Tibial artery (tissue), 4 donors: ENCODE measurements at regions not wholly inside any gene's neighbourhood (a gene's known extent, or its start where the extent isn't known, plus 50 kb on each side); places are given as distances from the start of the nearest gene placed in this dataset.

ENCODE experiments used
- DNase-seq, 2 donors: peaks; one replicate each; pipeline ENCODE4 v3.0.0-alpha.2; 2019
- H3K27ac ChIP-seq, 2 donors: fragments of 200-600 bp; sonication (generic) in 1 of 2; 1 replicate in 1 of 2; 2 replicates in 1 of 2; pipeline ENCODE4 v1.5.1; 2018 to 2019; ENCODE audit warnings: mild to moderate bottlenecking in 1 of 2
- H3K27me3 ChIP-seq, 2 donors: fragments of 200-600 bp; sonication (generic) in 1 of 2; one replicate each; pipeline versions ENCODE4 v1.5.1 to v1.6.0; 2016 to 2019
- H3K36me3 ChIP-seq, 3 donors: fragments of 200-600 bp; sonication (generic) in 2 of 3; one replicate each; pipeline ENCODE4 v1.5.1; 2016 to 2019; ENCODE audit warnings: mild to moderate bottlenecking in 2 of 3
- H3K4me1 ChIP-seq, 4 donors: fragments of 200-600 bp; sonication (generic) in 2 of 4; 1 replicate in 3 of 4; 2 replicates in 1 of 4; pipeline ENCODE4 v1.5.1; 2016 to 2019
- H3K4me3 ChIP-seq, 2 donors: fragments of 200-600 bp; sonication (generic) in 1 of 2; 1 replicate in 1 of 2; 2 replicates in 1 of 2; pipeline ENCODE4 v1.5.1; 2018 to 2019; ENCODE audit warnings: mild to moderate bottlenecking in 2 of 2
- H3K9me3 ChIP-seq, 3 donors: fragments of 200-600 bp; sonication (generic) in 1 of 3; one replicate each; pipeline ENCODE4 v1.5.1; 2016 to 2019
- CTCF ChIP-seq, 2 experiments: fragments of 200-600 bp in 1 of 2; fragments of 450-650 bp in 1 of 2; IDR thresholded peaks; one replicate each; pipeline ENCODE4 v1.5.1; 2017 to 2019; ENCODE audit warnings: antibody characterized with exemption in 2 of 2, mild to moderate bottlenecking in 1 of 2, moderate library complexity in 1 of 2
- intact Hi-C: fragments of 100-400 bp; cut with DNase I; formaldehyde crosslinking; loops from one replicate; pipeline ENCODE4 v1.15.0; 2023; ENCODE audit warnings: low total_unique reads

- Histone ChIP-seq H3K27ac (no peak overlapping the region), H3K4me1 (no peaks in the 10 kb centered on the region), H3K36me3 (no peaks in the 10 kb centered on the region), H3K4me3 (no peak overlapping the region), H3K9me3 (peaks cover 0 to 11% (median 0%) of the 10 kb centered on the region in 3 donors), H3K27me3 (peaks cover 0 to 2% of the 10 kb centered on the region in 2 donors)
- intact Hi-C loops, result no loop called here
- no peak for DNase-seq
- no peak for TF ChIP-seq CTCF (IDR thresholded peaks at IDR 0.05)
Observed at GRCh38 chr2:236317938-236318396, 53.8 kb upstream of the ASB18 start.

GRCh38 chr2:236318401-236318800 lies 54.2 kb upstream of the ASB18 start:
- H3K36me3 ChIP-seq, result no peaks in the 10 kb centered on the region
- intact Hi-C loops, result no loop called here
- peaks cover 0 to 7% (median 0%) of the 10 kb centered on the region in 3 donors for H3K9me3 ChIP-seq
- TF ChIP-seq CTCF (IDR thresholded peaks at IDR 0.05), result no peak
- H3K4me3 ChIP-seq, result no peak overlapping the region
- no peak for DNase-seq
- H3K4me1 ChIP-seq, result no peaks in the 10 kb centered on the region
- H3K27me3 ChIP-seq, result peaks cover 0 to 2% of the 10 kb centered on the region in 2 donors
- no peak overlapping the region for H3K27ac ChIP-seq

- Histone ChIP-seq H3K4me3 (no peak overlapping the region), H3K9me3 (peaks cover 0 to under 1% (median 0%) of the 10 kb centered on the region in 3 donors), H3K36me3 (no peaks in the 10 kb centered on the region), H3K27me3 (peaks cover 0 to 2% of the 10 kb centered on the region in 2 donors), H3K27ac (no peak overlapping the region), H3K4me1 (no peaks in the 10 kb centered on the region)
- no peak for TF ChIP-seq CTCF (IDR thresholded peaks at IDR 0.05)
- no peak for DNase-seq
- intact Hi-C loops, result no loop called here
Observed at GRCh38 chr2:236319036-236319435, 54.8 kb upstream of the ASB18 start.

GRCh38 chr2:236321415-236321814 lies 57.2 kb upstream of the ASB18 start:
- Histone ChIP-seq H3K4me1 (no peaks in the 10 kb centered on the region), H3K4me3 (no peak overlapping the region), H3K9me3 (no peaks in the 10 kb centered on the region), H3K36me3 (no peaks in the 10 kb centered on the region), H3K27ac (no peak overlapping the region), H3K27me3 (peaks cover 0 to 2% of the 10 kb centered on the region in 2 donors)
- DNase-seq, result no peak
- intact Hi-C loops, result no loop called here
- TF ChIP-seq CTCF (IDR thresholded peaks at IDR 0.05), result no peak

GRCh38 chr2:236333417-236334121 lies 69.4 kb upstream of the ASB18 start:
- TF ChIP-seq CTCF (IDR thresholded peaks at IDR 0.05), result no peak
- Histone ChIP-seq H3K4me3 (no peak overlapping the region), H3K9me3 (no peaks in the 10 kb centered on the region), H3K27me3 (no peaks in the 10 kb centered on the region), H3K4me1 (peaks cover 0 to 41% (median 11%) of the 10 kb centered on the region in 4 donors), H3K36me3 (peaks cover 0 to 3% (median 0%) of the 10 kb centered on the region in 3 donors), H3K27ac (peak overlapping the region; percentile 72 to 79)
- intact Hi-C loops, result no loop called here
- no peak for DNase-seq
